Brain pericyte (primary cell): ENCODE measurements at regions not wholly inside any gene's neighbourhood (a gene's known extent, or its start where the extent isn't known, plus 50 kb on each side); places are given as distances from the start of the nearest gene placed in this dataset.
"Not testable (repeated sequence)": the region's sequence is repeated elsewhere in the genome, so short reads cannot be mapped to it uniquely, and the experiment has no call there.

Experiments used
- DNase-seq: peaks from one replicate; pipeline ENCODE4 v3.0.0-alpha.2; 2012; ENCODE audit warnings: low read depth, low spot score

DNA sequence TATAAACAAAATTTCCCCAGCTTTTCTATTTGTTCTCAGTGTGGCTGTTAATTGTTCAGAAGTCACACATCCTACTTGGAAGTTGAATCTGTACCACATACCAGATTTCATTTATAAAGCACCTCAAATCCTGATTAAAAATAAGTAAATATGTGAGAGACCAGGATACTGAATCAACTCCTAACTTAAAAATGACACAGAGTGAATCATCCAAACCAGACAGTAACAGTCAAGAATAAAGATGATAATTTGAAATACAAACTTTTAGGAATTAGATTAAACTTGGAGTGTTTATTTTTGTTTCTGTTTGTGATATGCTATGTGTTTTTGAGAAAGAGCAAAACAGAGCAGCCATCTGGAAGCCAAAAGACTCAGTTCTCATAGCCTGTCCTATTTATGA is 633.2 kb upstream of the RORB start:
- DNase-seq = no peak

DNA sequence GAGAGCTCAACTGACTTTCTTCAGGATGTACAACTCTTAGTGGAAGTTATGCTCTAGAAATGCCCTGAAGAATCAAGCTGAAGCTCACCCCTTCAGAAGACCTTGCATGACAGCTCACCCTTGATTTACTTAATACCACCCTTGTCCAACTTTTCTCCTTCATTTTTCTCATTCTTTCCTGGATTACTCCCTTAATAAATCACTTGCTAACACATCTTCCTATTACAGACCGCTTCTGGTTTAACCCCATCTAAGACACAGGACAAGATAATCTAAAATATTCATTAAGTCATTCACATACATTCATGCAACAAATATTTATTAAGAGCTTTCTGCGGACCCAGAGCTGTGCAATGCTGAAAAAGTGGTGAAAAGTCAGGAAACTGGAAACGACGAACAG is 630.7 kb upstream of the RORB start:
- no peak for DNase-seq

DNA sequence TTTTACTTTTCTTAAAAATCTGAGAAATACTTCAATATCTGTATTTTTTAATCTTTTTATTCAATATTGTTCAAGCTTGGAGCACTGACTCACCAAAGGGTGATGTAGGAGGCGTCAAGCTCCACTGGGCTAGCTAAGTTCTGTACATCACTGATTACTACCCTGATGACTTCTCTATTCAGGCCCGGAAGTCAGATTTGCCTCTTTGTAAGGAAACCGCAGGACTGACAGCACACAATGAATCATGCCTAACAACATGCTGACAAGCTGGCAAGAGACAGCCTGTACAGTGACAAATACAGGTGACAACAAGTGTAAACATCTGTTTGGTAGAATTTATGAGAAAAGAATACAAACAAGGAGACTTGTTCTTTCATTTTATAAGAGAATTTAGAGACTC is 627.9 kb upstream of the RORB start:
- DNase-seq = peak; percentile 7

DNA sequence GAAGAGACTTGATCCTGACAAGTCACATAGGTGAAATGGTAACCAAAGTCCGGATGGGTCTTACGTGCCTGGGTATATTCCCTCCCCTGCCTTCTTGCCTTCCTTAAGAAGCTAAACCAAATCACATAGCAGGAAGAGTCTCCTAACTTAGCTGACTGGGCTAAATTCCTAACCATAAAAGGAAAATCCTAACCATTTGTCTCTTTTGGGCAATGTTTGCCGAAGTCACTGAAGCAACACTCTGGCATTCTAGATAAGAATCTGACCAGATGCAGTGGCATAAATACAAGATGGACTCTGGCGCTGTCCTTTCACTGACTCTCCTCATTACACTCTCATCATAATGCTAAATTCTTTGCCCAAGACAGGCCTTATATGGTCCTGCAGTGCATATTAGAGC is 625.5 kb upstream of the RORB start:
- no peak for DNase-seq

DNA sequence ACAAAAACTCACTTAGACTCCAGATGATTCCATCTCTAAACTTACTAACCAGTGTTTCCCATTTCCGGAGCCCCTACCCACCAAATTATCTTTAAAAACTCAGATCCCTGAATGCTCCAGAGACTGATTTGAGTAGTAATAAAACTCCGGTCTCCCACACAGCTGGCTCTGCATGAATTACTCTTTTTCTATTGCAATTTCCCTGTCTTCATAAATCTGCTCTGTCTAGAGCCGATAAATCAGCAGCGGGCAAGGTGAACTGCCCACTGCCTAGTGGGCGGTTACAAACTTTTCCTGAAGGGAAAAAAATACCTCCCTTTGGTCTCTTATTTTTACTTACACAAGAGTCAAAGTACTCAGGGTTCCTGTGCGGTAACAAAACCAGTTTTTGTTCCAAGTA is 624.4 kb upstream of the RORB start:
- DNase-seq = no peak

DNA sequence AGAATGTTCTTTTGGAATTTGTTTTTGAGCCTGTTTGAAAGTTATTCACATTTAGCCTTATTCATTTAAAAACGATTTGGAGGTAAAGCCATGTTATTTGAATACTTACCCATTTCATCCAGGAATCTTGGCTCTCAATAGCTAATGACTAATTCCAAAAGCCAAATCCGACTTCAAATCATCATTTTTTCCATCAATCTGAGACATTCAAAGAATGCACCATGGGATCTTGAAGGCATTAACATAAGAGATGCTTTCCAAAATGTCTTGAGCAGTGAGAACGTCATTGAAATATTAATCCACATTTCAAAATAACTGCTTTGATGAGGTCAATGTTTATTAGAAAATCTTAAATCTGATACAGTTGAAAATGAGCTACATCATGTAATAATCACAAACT is 617.0 kb upstream of the RORB start:
- DNase-seq = no peak

DNA sequence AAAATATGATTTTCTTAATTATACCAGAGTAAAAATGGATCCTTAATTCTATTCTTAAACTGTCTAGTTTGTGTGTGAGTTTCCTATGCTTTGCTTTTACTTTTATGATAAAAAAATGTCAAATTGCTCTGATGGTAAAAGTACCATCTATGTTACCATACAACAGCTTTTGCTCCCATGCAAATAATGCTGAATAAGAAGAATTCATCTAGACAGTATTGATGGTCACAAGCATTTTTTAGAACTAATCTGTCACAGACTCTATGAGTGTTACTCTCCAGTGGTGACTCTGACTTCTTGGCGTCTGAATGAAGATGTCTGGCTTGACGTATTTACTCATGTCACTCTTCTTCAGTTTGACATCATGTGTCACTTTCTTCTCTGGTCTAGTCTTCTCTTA is 608.1 kb upstream of the RORB start:
- DNase-seq = no peak

DNA sequence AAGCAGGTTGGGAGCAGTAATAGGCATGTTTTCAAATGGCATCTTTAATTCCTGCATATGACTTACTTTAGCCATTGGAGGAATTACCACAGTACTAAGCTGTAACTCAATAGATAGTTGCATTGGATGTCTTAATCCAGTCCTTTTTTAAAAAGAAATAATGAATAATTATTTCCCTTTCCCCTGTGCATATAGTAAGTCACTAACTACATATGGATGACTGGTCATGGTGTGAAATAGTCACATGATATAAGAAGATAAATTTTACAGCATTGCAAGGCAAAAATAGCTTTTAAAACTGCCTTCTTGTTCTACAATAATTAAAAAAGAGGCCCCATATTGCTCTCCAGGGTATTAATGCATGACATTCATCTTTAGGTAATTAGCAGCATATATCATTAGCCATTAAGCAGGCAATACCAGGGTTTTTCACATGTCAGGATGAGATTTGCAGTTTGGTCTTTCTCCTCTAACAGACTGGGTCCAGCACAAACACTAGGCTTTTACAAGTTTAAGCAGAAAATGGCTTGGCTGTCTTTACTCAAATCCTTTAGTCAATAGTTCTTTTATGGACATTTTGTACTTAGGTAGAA is 606.4 kb upstream of the RORB start:
- no peak for DNase-seq

DNA sequence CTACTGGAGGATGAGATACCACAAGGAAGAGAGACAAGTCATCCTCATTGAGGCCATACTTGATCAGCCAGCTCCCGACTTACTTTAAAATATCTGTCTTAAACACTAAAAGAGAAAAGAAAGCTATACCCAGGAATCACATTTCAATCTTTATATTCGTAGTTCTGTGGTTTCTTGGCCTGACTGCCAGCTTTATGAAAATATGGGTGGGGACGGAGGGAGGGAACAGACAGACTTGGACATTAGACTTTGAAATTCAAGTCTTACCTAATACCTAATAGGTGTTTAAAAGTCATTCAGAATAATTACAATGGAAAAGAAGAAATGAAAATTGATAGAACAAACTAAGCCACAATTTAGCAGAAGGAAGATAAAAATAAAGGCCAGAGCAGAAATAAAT is 604.8 kb upstream of the RORB start:
- no peak for DNase-seq

DNA sequence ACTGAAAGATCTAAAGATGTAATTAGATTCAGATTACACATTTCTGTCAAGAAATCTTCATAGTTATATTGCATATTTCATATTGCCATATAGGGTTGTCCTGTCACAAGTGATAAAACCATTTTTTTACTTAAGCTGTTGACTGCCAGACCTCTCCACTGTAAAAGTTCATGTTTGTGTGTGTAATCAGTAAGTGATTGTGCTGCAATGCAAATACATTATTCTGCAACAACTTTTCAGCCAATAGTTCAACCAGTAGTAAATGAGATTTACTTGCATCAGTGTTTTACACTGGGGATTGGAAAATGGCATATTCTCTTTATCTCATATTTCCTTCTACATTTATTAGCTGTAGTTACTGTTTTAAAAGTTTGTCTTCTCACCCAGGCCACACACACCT is 603.9 kb upstream of the RORB start:
- no peak for DNase-seq

DNA sequence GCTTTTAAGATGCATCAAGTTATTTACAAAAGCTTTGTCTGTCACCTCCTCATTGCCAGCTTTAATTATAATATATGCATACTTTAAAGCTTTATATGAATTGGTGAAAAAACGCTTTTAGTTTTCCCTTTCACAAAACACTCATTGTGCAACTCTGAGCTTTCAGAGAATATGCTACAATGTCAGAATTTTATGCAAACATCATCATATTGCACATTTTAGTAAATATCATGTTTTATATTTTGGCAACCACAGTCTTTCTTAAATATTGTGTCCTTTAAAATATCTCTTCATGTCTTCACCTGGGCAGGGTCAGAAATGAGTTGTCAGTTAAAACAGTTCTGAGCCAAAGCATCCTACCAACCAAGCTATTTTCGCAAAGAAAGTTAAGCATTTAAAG is 601.1 kb upstream of the RORB start:
- no peak for DNase-seq

DNA sequence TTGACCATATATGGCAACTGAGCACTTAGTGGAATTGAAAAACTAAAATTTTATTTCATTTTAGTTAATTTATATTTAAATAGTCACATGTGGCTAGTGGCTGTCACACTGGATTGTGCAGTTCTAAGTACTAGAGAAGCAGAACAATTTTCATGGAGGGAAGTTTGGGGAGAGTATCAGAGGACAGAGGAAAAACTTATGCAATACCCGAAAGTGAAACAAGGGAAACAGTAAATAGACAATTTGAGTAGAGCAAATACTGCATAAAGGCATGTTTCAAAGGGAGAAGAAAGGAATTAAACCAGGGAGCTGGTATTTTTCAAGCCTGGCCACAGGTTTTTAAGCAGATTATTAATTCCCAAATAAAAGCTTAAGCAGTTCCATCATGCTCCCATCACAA is 590.5 kb upstream of the RORB start:
- DNase-seq = no peak

DNA sequence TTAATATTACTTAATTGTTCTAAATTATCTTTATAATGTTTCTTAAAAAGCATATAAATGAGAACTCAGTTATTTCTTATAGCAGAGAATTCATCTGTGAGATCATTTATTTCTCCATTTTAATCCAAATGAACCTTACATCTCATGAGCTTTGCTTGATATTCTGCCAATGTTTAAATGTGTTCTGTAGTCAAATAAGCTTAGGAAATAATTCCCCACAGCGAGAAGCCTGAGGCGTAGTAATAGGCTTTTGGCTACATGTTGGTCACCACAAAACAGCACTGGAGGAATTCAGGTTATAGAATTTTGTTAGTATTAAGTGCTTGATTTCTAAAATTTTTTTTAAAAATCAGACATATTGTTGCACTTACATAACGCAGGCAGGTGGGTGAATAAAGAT is 585.3 kb upstream of the RORB start:
- DNase-seq = no peak

DNA sequence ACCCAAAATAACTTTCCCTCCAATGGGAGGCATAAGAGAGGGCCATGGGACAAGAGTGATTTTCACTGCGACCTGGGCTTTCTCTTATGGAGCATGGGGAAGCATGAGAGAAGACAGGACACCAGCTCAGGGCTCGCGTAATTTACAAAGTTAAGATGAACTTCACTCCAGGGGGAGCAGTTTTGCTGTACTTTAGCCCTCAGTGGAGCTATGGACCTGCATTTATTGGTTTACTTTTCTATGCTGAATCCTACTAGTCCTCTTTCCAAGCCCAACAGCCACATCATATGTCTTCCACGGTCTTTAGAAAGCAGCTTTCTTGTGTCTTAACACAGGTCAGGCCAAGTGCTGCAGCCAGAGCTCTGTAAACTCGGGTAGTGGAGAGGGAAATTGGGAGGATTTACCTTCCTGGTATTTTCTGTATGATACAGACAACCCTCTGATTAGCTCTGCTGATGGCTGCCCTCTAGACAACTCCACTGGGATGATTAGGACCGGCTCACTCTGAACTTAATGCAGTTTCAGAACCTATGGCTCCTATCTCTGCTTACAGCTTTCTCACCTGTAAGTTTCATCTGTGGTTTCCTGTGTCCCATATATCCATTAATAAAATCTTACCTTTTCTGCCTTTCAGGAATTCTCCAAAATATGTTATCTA is 581.0 kb upstream of the RORB start:
- no peak for DNase-seq

DNA sequence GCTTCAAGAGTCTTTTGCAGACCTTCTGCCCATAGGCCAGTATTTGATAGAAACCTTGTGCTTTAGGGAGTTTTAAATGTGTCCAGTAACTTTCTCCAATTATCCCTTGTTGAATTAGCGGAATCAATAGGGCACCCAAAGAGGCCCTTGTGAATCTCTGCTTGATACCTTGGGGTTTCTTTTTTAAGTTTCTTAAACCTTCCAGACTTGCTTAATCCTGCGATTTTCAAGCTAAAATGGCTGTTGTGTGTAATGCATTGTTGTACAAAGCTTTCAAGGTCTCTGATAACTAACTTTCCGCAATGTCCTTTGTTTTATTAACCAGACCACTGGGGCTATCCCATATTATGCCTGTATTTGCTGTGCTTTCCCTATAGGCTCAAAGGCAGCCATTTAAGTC is 577.4 kb upstream of the RORB start:
- DNase-seq = no peak

DNA sequence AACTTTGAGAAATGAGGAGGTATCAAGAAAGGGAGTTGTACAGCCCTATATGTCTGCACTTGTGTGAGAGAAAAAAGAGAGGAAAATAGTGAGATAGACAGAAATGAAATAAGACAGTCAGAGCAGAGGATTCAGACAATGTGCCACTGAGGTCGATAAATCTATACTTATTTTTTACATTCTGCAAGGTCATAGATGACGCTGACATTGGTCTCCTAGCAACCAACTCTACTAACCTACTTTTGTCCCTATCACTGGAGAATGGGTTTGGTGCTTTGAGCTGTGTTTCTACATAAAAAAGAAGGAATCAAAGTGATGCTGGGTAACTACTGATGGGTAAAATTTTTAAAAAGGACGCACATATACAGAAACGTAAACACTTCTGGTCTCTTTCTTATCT is 573.3 kb upstream of the RORB start:
- no peak for DNase-seq

DNA sequence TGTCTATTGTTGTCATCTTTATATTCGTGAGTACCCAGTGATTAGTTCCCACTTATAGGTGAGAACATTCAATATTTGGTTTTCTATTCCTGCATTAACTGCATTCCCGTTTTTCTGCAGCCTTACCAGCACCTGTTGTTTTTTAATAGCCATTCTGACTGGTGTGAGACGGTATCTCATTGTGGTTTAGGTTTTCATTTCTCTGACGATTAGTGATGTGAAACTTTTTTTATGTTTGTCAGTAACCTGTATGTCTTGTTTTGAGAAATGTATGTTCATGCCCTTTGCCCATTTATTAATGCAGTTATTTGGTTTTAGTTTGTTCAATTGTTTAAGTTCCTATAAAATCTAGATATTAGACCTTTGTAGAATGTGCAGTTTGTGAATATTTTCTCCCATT is 546.0 kb upstream of the RORB start:
- no peak for DNase-seq

DNA sequence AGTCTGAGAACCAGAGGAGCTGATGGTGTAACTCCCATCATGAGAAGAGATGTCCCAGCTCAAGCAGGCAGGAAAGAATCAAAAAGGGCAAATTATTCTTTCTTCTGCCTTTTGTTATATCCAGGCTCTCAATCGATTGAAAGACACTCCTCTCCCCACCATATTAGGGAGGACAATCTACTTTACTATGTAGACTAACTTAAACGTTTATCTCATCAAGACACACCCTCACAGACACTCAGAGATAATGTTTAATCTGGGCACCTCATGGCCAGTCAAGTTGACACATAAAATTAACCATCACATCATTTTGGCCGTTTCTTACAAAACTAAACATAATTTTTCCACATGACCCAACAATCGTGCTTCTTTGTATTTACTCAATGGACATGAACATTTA is 534.3 kb upstream of the RORB start:
- no peak for DNase-seq

DNA sequence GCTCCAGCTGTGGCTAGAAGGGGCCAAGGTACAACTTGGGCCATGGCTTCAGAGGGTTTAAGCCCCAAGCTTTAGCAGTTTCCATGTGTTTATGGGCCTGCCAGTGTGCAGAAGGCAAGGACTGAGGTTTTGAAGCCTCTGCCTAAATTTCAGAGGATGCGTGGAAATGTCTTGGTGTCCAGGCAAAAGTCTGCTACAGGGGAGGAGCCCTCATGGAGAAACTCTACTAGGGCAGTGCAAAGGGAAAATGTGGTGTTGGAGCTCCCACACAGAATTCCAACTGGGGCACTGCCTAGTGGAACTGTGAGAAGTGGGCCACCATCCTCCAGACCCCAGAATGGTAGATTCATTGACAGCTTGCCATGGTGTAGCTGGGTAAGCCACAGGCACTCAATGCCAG is 527.2 kb upstream of the RORB start:
- no peak for DNase-seq

DNA sequence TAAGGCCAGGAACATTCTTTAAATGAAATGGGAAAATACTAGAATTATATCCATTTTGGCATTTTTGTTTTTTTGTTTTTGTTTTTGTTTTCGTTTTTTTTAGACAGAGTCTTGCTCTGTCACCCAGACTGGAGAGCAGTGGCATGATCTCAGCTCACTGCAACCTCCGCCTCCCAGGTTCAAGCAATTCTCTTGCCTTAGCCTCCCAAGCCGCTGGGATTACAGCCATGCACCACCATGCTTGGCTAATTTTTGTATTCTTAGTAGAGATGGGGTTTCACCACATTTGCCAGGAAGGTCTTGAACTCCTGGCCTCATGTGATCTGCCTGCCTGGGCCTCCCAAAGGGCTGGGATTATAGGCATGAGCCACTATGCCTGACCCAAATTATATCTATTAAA is 520.7 kb upstream of the RORB start:
- DNase-seq = not testable (repeated sequence)

DNA sequence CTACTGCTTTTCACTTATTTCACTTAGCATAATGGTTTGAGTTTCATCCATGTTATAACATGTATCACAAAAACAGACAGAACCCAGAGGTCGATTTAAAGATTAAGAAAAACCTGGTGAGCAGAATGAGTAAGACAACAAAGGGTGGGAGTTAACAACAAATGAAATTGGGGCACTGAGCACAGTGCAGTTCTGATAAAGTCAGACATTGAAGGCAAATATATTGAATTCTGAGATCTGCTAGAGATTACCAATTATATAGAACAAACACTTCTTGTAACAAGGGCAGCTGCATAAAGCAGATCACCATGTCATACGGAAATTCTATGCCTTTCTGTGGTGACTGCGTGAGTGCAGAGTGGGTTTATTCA is 517.3 kb upstream of the RORB start:
- no peak for DNase-seq

DNA sequence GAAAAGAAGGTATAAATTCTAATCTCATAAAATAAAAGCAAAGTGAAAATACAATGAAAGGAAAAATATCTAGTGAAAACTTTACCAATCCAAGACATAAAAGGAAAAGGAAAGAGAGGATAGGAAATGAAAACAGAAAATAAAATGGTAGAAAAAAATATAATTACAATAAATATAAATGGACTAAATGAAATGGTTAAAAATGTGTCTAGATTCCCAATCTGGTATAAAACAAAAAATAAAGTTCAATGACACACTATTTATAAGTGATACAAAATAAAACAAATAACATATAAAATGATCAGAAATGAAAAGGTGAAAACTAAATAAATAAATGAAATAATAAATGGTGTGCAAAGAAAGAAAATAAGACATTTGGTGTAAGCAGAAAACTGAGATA is 516.4 kb upstream of the RORB start:
- no peak for DNase-seq

DNA sequence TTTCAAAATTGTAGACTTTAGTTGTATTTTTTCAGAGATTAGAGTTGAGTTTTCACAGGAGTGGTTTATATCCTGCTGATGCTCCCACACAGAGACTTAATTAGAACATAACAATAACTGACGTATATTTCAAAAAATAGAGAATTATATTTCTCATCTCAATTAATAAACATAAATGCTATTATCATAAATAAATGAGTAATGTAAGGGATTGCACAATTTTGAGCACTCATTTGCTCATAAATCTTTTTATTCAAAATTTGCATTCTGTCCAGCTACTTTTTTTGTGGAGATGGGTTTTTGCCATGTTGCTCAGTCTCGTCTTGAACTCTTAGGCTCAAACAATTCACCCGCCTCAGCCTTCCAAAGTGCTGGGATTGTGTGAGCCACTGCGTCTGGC is 515.7 kb upstream of the RORB start:
- DNase-seq = no peak

DNA sequence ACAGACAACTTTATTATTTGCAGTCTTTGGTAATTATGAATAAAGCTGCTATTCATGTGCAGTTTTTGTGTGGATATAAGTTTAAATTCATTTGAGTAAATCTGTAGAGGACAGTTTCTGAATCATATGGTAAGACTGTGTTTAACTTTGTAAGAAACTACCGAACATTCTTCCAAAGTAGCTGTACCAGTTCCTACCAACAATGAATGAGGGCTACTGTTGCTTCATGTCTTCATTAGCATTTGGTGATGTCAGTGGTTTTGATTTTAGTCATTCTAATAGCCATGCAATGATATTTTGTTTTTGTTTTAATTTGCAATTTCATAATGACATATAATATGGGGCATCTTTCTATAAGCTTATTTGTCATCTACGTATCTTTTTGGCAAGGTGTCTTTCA is 501.3 kb upstream of the RORB start:
- DNase-seq = no peak
